Thoracic aorta (tissue), 2 donors: ENCODE measurements at regions not wholly inside any gene's neighbourhood (a gene's known extent, or its start where the extent isn't known, plus 50 kb on each side); places are given as distances from the start of the nearest gene placed in this dataset.

Experiments
- ATAC-seq: fragments of 150-250 bp; one replicate; pipeline ENCODE4 v1.8.0; 2017; ENCODE audit warnings: low read depth; ENCODE audit not compliant: insufficient number of reproducible peaks, low FRiP score
- DNase-seq: peaks from one replicate; pipeline ENCODE4 v3.0.0-alpha.2; 2020; ENCODE audit warnings: low spot score
- H3K27ac ChIP-seq, 2 donors: fragments of 200-600 bp; sonication (generic); 1 replicate in 1 of 2; 2 replicates in 1 of 2; pipeline ENCODE4 v1.5.1; 2016; ENCODE audit warnings: mild to moderate bottlenecking in 2 of 2, moderate library complexity in 2 of 2
- H3K27me3 ChIP-seq: fragments of 200-600 bp; sonication (generic); replicated peaks from 2 replicates; pipeline ENCODE4 v1.6.0; 2016; ENCODE audit warnings: mild to moderate bottlenecking; ENCODE audit not compliant: insufficient read depth
- H3K36me3 ChIP-seq: fragments of 200-600 bp; sonication (generic); one replicate; pipeline ENCODE4 v1.5.1; 2016
- H3K4me1 ChIP-seq, 2 donors: fragments of 200-600 bp; sonication (generic); 1 replicate in 1 of 2; 2 replicates in 1 of 2; pipeline versions ENCODE4 v1.5.1 to v1.6.0; 2016; ENCODE audit warnings: low read depth in 2 of 2, mild to moderate bottlenecking in 1 of 2; ENCODE audit not compliant: control insufficient read depth in 1 of 2
- H3K4me3 ChIP-seq: fragments of 200-600 bp; sonication (generic); 2 replicates; pipeline ENCODE4 v1.5.1; 2016; ENCODE audit warnings: mild to moderate bottlenecking
- H3K9me3 ChIP-seq: fragments of 200-600 bp; sonication (generic); 2 replicates; pipeline ENCODE4 v1.5.1; 2016
- CTCF ChIP-seq: fragments of 200-600 bp; sonication (generic); IDR thresholded peaks from one replicate; pipeline ENCODE4 v1.5.1; 2019; ENCODE audit warnings: antibody characterized with exemption

DNA sequence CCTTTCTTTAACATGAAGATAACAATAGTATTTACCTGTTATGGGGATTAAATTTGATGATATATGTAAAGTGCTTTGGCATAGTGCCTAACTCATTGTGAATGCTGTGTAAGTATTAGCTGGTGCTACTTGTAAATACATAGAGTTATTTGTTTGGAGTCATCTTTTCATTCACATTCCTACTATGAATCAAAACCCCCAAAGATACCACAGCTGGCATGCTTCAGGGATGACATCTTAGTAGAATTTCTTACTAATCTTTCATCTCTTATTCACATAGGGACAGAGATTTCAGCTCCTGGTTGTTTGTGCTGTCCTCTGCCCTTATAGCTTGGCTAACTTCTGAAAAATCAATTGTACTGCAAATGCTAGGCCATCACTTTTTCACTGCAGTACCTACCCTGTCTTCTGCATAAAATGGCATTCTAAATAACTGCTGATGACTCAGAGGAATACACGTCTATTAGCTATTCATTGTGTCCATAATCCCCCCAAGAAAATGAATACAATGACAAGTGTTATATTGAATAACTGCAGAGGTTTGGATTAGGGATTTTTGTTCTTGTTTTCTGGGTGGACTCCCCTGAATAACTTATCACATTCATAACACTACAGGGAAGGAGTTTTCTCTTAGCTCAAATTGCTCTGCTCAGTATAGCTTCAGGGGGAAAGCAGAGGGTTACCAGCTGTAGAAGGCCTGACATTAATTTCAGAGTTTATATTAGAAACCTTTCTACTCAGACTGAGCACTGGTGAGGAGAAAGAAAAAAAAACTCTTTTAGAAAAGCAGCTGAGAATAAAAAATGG lies 192.2 kb upstream of the C9orf72 start:
- Histone ChIP-seq H3K36me3 (no peaks in the 10 kb centered on the region), H3K27ac (no peak overlapping the region), H3K27me3 (no peaks in the 10 kb centered on the region), H3K4me3 (no peak overlapping the region), H3K9me3 (no peaks in the 10 kb centered on the region), H3K4me1 (no peaks in the 10 kb centered on the region)
- ATAC-seq (no peak), DNase-seq (no peak)
- TF ChIP-seq CTCF, result no peak

DNA sequence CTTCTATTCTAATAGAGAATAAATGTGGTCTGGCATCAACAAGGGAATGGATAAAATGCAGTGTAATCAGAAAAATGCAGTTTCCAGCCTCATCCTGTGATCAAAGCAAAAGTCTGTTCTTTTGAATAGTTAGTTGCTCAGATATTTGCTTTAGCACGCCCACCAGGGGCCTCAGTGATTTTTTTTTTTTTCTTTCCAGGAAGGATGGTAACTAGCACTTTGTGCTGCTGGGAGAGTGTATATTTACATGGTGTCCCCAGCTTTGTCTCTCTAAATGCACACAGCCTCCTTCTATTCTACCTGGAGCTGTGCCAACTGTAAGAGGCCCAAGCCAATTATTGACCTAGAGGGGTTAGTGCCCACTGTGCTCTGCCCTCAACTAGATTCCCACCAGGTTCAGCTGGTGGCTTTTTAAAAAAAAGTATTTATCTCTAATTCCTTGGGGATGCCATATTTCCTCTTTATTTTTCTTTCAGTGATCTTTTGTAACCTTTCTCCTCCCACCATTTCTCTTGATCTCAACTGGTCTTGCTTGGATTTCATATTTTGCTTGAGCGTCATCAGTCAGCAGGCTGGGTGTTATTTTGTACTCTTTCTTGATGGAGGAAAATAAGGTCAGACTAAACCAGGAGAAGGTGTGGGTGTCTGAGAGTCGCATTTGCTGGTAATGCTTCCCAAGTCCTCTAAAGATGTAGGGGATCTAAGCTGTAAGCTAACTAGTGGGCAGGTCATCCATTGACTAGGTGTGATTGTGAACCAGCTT lies 193.0 kb upstream of the C9orf72 start:
- TF ChIP-seq CTCF, result no peak
- ATAC-seq, result no peak
- no peaks in the 10 kb centered on the region for H3K4me1 ChIP-seq

GRCh38 chr9:27768781-27769180 lies 195.5 kb upstream of the C9orf72 start:
- no peak overlapping the region for H3K27ac ChIP-seq
- no peaks in the 10 kb centered on the region for H3K27me3 ChIP-seq
- no peak overlapping the region for H3K4me3 ChIP-seq
- TF ChIP-seq CTCF, result no peak
- no peaks in the 10 kb centered on the region for H3K9me3 ChIP-seq
- no peak for DNase-seq
- ATAC-seq, result no peak
- no peaks in the 10 kb centered on the region for H3K36me3 ChIP-seq
- H3K4me1 ChIP-seq, result no peaks in the 10 kb centered on the region

More for the DNA sequence above, 193.0 kb upstream of the C9orf72 start:
- no peaks in the 10 kb centered on the region for H3K27me3 ChIP-seq
- no peak for DNase-seq
- H3K4me3 ChIP-seq, result no peak overlapping the region
- no peaks in the 10 kb centered on the region for H3K36me3 ChIP-seq
- no peak overlapping the region for H3K27ac ChIP-seq
- H3K9me3 ChIP-seq, result no peaks in the 10 kb centered on the region

DNA sequence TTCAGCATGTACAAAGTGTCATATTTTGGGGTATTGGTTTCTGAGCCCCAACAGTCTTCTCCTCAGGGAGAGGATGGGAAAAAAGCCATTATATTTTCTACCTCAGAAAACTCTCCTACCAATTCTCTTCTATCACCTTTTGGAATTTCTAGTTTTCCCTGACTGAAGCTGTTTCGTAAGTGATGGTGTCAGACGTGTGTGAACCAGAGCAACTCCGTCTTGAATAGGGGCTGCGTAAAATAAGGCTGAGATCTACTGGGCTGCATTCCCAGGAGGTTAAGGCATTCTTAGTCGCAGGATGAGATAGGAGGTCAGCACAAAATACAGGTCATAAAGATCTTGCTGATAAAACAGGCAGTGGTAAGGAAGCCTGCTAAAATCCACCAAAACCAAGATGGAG lies 197.3 kb upstream of the C9orf72 start:
- no peak for DNase-seq
- Histone ChIP-seq H3K27me3 (no peaks in the 10 kb centered on the region), H3K4me3 (no peak overlapping the region), H3K27ac (no peak overlapping the region), H3K36me3 (no peaks in the 10 kb centered on the region), H3K4me1 (no peaks in the 10 kb centered on the region), H3K9me3 (no peaks in the 10 kb centered on the region)
- no peak for ATAC-seq
- TF ChIP-seq CTCF, result no peak

- H3K27me3 ChIP-seq, result no peaks in the 10 kb centered on the region
- H3K9me3 ChIP-seq, result no peaks in the 10 kb centered on the region
- H3K4me3 ChIP-seq, result no peak overlapping the region
- no peak for ATAC-seq
- H3K36me3 ChIP-seq, result no peaks in the 10 kb centered on the region
- H3K4me1 ChIP-seq, result no peaks in the 10 kb centered on the region
- no peak for DNase-seq
- no peak for TF ChIP-seq CTCF
- no peak overlapping the region for H3K27ac ChIP-seq
Measured at GRCh38 chr9:27771803-27772545, 198.7 kb upstream of the C9orf72 start.
